ENCODE measurements at regions not wholly inside any gene's neighbourhood (a gene's known extent, or its start where the extent isn't known, plus 50 kb on each side); places are given as distances from the start of the nearest gene placed in this dataset.

DNA sequence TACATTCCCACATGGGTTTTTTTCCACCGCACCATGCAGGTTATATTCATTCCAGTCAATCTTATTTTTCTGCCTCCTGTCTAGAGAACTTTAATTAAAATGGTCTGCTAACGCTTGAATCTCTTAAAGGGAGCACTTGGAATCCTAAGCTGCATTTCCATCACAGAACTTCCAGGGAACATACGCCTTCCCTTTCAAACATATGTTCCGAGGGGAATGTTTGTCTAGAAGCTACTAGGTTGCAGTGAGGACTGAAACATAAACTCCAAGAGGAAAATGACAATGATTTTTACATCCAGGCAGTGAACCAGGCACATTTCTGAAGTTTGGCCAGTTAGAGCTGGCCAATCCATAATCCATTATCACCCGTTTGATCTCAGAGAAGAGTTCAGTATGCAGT is 375.5 kb upstream of the NRP1 start:
- H3K27ac ChIP-seq: no peak overlapping the region
- WGBS, 2 donors (ENCODE audit: low coverage in 1 of 2): 84 to 100% methylated on average over 2 to 5 of the region's 5 CpGs
- no peak overlapping the region for H3K4me3 ChIP-seq
- H3K9me3 ChIP-seq: no peaks in the 10 kb centered on the region
- intact Hi-C loops (cut with DNase I; ENCODE audit: low total_unique reads) (no loop called here), in situ Hi-C loops (cut with MboI; ENCODE audit: low pct_ligation_motif_present in 1 of 4, low pct_unique_long_range_greater_than_20kb in 1 of 4, low sequenced_read_pairs in 3 of 4) (no loop called here)
- no peaks in the 10 kb centered on the region for H3K27me3 ChIP-seq
- H3K4me1 ChIP-seq: no peaks in the 10 kb centered on the region
- no peak for TF ChIP-seq POLR2A (IDR thresholded peaks at IDR 0.05)
- TF ChIP-seq CTCF (IDR thresholded peaks at IDR 0.05): no peak
- no peak for TF ChIP-seq POLR2AphosphoS5 (IDR thresholded peaks at IDR 0.05)
- no peak for TF ChIP-seq EP300 (IDR thresholded peaks at IDR 0.05; ENCODE audit: low read depth)
- H3K36me3 ChIP-seq: no peaks in the 10 kb centered on the region
- no peak for DNase-seq

GRCh38 chr10:33709008-33709753 is 374.7 kb upstream of the NRP1 start:
- 73 to 79% methylated on average over 2 to 4 of the region's 4 CpGs for WGBS, 2 donors (ENCODE audit: low coverage in 1 of 2)
- no peaks in the 10 kb centered on the region for H3K4me1 ChIP-seq
- H3K9me3 ChIP-seq: no peaks in the 10 kb centered on the region
- no peaks in the 10 kb centered on the region for H3K36me3 ChIP-seq
- intact Hi-C loops (cut with DNase I; ENCODE audit: low total_unique reads) (no loop called here), in situ Hi-C loops (cut with MboI; ENCODE audit: low pct_ligation_motif_present in 1 of 4, low pct_unique_long_range_greater_than_20kb in 1 of 4, low sequenced_read_pairs in 3 of 4) (no loop called here)
- no peak overlapping the region for H3K27ac ChIP-seq
- H3K27me3 ChIP-seq: no peaks in the 10 kb centered on the region
- no peak overlapping the region for H3K4me3 ChIP-seq
- TF ChIP-seq POLR2A (IDR thresholded peaks at IDR 0.05) (no peak), POLR2AphosphoS5 (IDR thresholded peaks at IDR 0.05) (no peak), CTCF (IDR thresholded peaks at IDR 0.05) (no peak), EP300 (IDR thresholded peaks at IDR 0.05; ENCODE audit: low read depth) (no peak)
- no peak for DNase-seq

DNA sequence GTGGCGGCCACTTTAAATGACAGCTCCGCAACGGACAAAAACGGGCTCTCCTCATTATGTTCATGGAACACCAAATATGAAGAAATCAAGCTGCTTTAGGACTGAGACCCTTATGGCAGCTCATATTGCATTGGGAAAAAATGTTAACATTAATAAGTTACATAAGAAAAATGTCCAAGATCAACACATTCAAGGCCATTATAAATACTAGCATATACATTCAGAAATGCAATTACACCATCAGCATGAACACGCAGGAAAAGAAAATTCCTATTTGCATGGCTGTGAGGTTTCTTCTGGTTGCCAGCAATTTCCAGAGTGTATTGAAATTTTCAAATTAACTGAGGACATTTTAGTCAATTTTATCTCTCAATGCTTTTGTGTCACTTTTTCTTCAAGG is 374.1 kb upstream of the NRP1 start:
- H3K27me3 ChIP-seq: no peaks in the 10 kb centered on the region
- H3K27ac ChIP-seq: no peak overlapping the region
- H3K36me3 ChIP-seq: no peaks in the 10 kb centered on the region
- DNase-seq: no peak
- TF ChIP-seq EP300 (IDR thresholded peaks at IDR 0.05; ENCODE audit: low read depth) (no peak), CTCF (IDR thresholded peaks at IDR 0.05) (no peak)
- in situ Hi-C loops (cut with MboI; ENCODE audit: low pct_ligation_motif_present in 1 of 4, low pct_unique_long_range_greater_than_20kb in 1 of 4, low sequenced_read_pairs in 3 of 4) (no loop called here), intact Hi-C loops (cut with DNase I; ENCODE audit: low total_unique reads) (no loop called here)
- no peak overlapping the region for H3K4me3 ChIP-seq
- no peaks in the 10 kb centered on the region for H3K9me3 ChIP-seq
- no peaks in the 10 kb centered on the region for H3K4me1 ChIP-seq
- 86 to 93% methylated on average over 5 of the region's 5 CpGs for WGBS, 2 donors (ENCODE audit: low coverage in 1 of 2)

- Histone ChIP-seq H3K36me3 (no peaks in the 10 kb centered on the region), H3K27ac (no peak overlapping the region), H3K4me1 (no peaks in the 10 kb centered on the region), H3K9me3 (no peaks in the 10 kb centered on the region), H3K4me3 (no peak overlapping the region), H3K27me3 (no peaks in the 10 kb centered on the region)
- in situ Hi-C loops (cut with MboI; ENCODE audit: low pct_ligation_motif_present in 1 of 4, low pct_unique_long_range_greater_than_20kb in 1 of 4, low sequenced_read_pairs in 3 of 4): no loop called here
- WGBS, 2 donors (ENCODE audit: low coverage in 1 of 2): 60% methylated on average over 1 of the region's 1 CpG; no CpG with 5 or more reads in 1 of the 2 donors
- no peak for DNase-seq
- intact Hi-C loops (cut with DNase I; ENCODE audit: low total_unique reads): no loop called here
- TF ChIP-seq POLR2A (IDR thresholded peaks at IDR 0.05) (no peak), POLR2AphosphoS5 (IDR thresholded peaks at IDR 0.05) (no peak), CTCF (IDR thresholded peaks at IDR 0.05) (no peak), EP300 (IDR thresholded peaks at IDR 0.05; ENCODE audit: low read depth) (no peak)
Observed at GRCh38 chr10:33706746-33707145, 372.3 kb upstream of the NRP1 start.
